ENCODE measurements at regions not wholly inside any gene's neighbourhood (a gene's known extent, or its start where the extent isn't known, plus 50 kb on each side); places are given as distances from the start of the nearest gene placed in this dataset.
"Not testable (repeated sequence)": the region's sequence is repeated elsewhere in the genome, so short reads cannot be mapped to it uniquely, and the experiment has no call there.

DNA sequence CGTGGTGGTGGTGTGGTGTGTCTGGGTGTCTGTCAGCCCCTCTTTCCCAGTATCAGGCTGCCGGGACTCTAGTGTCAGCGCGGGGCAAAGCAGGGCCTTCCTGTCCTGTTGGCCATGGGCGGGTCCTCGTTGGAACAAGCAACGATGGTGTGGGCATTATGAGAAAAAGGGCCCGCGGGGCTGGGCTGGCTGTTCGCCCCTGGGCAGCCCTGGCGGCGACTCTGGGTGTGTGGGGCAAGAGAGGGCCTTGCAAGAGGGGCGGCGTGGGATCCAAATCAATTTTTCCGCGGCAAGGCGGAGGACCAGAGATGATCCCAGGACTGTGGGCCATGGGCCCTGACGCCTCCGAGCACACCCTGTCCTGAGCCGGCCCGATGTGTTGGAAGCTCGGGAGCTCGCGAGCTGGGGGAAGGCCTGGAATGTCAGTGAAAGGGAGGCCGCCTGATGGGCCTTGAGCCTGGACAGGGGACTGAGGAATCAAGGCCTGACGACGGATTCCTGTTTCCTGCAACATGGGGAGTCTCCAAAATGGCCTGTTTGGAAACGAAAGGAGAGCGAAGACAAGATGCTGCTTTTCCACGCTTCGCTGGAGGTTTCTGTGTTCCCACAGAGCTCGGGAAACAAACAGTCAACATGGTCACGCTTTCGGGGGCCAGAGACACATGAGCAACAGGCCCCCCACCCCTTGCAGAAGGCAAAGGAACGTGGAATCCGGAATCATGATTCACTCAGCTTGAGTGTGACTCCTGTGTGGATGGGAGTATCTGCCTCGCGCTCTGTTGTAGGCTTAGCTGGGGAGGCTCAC is 364.7 kb upstream of the DEFB115 start:
- H3K27ac Mint-ChIP-seq = no peak overlapping the region
- ATAC-seq = no peak
- peaks cover 18 to 34% of the 10 kb centered on the region in 2 donors for H3K36me3 Mint-ChIP-seq
- no peak for DNase-seq (ENCODE audit: low spot score in 2 of 2)
- peaks cover 5 to 6% of the 10 kb centered on the region in 2 donors for H3K9me3 Mint-ChIP-seq

DNA sequence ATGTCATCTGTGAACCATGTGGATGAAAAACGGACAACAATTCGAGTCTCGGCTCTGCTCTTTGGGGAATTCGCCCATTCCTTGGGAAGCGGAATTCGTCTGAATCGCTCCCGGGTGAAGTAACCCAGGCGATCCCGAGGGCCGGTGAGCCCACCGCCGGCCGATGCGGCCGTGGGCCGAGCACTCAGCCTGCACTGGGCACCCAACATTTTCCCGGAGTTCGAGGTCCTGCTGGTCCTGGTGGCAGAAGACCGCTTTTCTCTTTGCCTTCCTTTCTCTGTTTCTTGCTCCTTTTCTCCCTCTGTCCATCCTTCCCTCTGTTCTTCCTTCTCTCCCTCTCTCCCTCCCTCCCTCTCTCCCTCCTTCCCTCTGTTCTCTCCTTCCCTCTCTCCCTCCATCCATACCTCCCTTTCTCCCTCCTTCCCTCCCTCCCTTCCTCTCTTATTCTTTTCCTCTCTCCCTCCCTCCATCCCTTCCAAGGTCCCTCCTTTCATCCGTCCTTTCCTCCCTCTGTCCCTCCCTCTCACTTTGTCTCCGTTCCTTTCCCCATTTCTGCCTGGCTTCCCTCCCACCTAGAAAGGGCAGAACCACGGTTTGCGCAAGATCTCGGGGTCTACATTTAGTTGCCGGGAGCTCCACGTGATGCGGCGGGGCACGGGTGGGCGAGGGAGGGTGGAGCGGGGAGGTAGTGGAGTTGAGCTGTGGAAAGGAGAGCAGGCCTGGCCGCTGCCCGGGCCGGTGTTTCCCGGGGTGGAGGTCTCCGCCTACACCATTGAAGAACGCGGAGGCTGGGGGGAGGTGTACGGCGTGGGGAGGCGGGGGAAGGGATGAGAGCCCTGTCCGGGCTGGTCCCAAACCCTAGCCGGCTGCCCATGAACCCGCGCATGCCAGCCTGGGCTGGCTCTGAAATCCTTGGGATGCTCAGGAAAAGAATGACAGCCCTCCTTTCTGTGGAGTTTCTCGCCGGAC is 363.8 kb upstream of the DEFB115 start:
- H3K27ac Mint-ChIP-seq; ATAC-seq; DNase-seq (ENCODE audit: low spot score in 2 of 2); H3K9me3 Mint-ChIP-seq: not testable (repeated sequence)
- peaks cover 18 to 30% of the 10 kb centered on the region in 2 donors for H3K36me3 Mint-ChIP-seq

DNA sequence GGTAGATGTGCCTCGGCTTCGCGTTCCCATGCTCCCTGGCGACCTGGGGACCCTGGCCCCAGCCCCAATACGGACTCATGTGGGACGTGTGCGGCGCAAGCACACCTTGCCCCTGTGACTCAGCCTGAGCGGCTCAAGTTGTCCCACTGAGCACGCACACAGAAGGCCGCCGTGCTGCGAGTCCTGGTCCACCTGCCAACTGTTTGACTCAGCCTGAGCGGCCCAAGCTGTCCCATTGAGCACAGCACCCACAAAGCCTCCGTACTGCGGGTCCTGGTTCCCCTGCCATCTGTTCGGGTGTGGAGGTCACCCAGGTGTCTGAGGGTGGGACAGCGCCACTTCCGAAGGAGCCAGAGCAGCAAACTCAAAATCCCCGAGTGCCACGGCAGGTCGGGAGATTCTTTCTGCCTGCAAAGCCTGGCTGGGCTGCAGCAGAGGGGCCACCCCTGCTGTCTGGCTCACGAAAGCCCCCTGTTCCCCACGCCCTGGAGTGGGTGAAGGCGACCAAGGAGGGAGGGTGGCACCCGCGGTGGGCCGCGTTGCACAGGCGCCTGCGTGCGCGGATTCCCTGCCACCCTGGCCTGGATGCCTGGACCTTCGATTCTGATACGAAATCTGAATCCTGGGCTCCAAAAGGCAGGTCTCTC is 362.6 kb upstream of the DEFB115 start:
- peaks cover 23 to 30% of the 10 kb centered on the region in 2 donors for H3K36me3 Mint-ChIP-seq
- ATAC-seq; DNase-seq (ENCODE audit: low spot score in 2 of 2); H3K9me3 Mint-ChIP-seq; H3K27ac Mint-ChIP-seq: not testable (repeated sequence)

DNA sequence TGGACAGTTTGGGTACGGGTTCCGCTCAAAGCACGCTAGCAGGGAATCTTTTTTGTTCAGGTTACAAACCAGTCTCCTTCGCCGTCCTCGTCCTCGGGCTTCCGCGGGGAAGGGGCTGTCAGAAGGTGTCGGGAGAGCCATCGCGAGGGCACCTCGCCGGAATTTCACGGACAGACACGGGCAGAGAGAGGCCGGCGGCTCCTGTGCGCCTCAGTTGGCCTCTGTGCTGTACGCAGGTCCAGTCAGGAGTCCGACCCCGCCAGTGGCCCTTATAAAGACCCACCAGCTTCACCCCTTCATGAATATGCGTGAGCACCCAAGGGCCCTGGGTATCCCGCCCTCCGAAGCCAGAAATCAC is 362.1 kb upstream of the DEFB115 start:
- H3K36me3 Mint-ChIP-seq = peaks cover 23 to 30% of the 10 kb centered on the region in 2 donors
- H3K27ac Mint-ChIP-seq; DNase-seq (ENCODE audit: low spot score in 2 of 2); ATAC-seq; H3K9me3 Mint-ChIP-seq: not testable (repeated sequence)

- Mint-ChIP-seq H3K36me3 (peaks cover 6 to 14% of the 10 kb centered on the region in 2 donors), H3K9me3 (peaks cover 3 to 11% of the 10 kb centered on the region in 2 donors)
- not testable (repeated sequence) for H3K27ac Mint-ChIP-seq; ATAC-seq; DNase-seq (ENCODE audit: low spot score in 2 of 2)
Observed at GRCh38 chr20:30899370-30900079, 357.9 kb upstream of the DEFB115 start.

DNA sequence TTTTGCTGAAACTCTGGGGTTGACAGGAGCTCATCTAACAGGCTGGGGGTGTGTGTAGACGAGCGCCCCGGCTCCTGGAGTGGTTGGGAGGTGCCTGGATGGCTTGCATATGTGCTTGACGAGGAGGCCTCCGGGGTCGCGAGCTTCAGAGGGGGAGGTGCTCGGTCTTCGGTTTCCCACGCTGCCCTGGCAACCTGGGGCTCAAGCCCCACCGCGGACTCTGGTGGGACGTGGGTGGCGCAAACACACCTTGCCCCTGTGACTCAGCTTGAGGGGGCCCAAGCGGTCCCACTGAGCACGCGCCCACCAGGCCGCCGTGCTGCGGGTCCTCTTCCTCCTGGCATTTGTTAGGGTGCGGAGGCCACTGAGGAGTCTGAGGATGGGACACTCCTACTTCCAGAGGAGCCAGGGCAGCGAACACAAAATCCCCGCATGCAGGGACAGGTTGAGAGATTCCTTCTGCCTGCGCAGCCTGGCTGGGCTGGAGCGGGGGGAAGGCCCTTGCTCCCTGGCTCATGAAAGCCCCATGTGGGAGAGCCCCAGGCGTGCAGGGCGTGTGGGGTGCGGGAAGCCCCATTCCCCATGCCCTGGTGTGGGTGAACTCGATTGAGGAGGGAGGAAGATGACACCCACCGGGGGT is 357.3 kb upstream of the DEFB115 start:
- DNase-seq (ENCODE audit: low spot score in 2 of 2); ATAC-seq; H3K27ac Mint-ChIP-seq; H3K36me3 Mint-ChIP-seq: not testable (repeated sequence)
- H3K9me3 Mint-ChIP-seq = peaks cover 5 to 15% of the 10 kb centered on the region in 2 donors

DNA sequence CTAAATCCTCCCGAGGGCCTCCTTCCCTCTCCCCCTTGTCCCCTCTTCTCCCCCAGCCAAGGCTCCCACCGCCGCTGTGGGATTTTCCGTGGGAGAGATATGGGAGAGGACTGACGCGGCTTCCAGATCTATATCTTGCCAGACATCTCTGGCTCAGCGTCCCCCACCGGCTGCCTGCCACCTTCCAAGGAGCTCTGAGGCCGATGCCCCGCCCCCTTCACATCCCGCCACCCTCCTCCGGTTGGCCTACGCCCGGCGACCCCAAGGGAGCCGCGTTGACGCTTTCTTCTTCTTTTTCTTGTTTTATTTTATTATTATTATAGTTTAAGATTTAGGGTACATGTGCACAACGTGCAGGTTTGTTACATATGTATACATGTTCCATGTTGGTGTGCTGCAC is 352.2 kb upstream of the DEFB115 start:
- ATAC-seq = not testable (repeated sequence)

GRCh38 chr20:30910937-30911725 is 346.3 kb upstream of the DEFB115 start:
- DNase-seq (ENCODE audit: low spot score in 2 of 2) = no peak
- Mint-ChIP-seq H3K36me3 (peaks cover 28 to 44% of the 10 kb centered on the region in 2 donors), H3K9me3 (peaks cover 38 to 40% of the 10 kb centered on the region in 2 donors), H3K27ac (no peak overlapping the region)
- ATAC-seq = no peak

More for the DNA sequence above, 352.2 kb upstream of the DEFB115 start:
- DNase-seq (ENCODE audit: low spot score in 2 of 2); H3K27ac Mint-ChIP-seq: not testable (repeated sequence)
- Mint-ChIP-seq H3K36me3 (peaks cover 5 to 20% of the 10 kb centered on the region in 2 donors), H3K9me3 (peaks cover 21 to 25% of the 10 kb centered on the region in 2 donors)

DNA sequence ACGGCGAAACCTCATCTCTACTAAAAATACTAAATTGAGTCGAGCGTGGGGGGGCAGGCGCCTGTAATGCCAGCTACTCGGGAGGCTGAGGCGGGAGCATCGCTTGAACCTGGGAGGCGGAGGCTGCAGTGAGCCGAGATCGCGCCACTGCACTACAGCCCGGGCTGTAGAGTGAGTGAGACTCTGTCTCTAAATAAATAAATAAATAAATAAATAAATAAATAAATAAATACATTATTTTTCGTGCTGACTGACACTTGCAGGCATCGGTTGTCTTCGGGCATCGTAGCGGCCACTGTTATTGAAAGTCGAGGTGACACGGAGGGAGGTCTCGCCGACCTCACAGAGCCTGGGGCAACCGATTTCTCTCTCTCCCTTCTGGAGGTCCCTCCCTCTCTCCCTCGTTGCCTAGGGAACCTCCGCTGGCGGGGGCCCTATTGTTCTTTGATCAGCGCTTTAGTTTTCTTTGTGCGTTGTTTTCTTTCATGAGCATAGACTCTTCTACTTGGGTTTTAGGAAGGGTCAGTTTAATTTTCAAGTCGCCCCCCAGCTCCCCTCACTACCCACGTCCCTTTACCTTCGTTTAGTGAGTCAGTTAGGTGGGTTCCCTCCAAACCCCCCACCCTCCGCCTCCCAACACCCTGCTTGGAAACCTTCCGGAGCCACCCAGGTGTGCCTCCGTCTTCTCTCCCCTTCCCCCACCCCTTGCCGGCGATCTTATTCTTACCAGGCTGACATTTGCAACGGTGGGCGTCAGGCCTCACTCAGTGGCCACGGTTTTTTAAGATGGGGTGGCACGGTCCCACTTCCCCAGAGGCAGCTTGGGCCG is 345.4 kb upstream of the DEFB115 start:
- not testable (repeated sequence) for ATAC-seq; H3K27ac Mint-ChIP-seq; DNase-seq (ENCODE audit: low spot score in 2 of 2)
- H3K36me3 Mint-ChIP-seq = peaks cover 25 to 44% of the 10 kb centered on the region in 2 donors
- peaks cover 35 to 37% of the 10 kb centered on the region in 2 donors for H3K9me3 Mint-ChIP-seq

DNA sequence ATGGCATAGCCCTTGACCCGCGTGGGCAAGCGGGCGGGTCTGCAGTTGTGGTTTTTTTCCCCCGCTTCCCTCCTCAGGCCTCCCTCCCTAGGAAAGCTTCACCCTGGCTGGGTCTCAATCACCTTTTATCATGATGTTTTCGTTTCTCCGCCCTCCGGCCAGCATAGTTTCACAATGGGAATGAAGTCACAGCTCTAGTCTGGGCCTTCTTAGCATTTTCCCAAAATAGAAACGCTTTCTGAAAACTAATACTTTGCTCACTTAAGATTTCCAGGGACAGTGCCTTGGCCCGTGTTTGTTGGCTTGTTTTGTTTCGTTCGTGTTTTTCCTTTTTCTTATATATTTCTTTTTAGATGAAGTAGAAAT is 344.8 kb upstream of the DEFB115 start:
- H3K9me3 Mint-ChIP-seq = peaks cover 33 to 36% of the 10 kb centered on the region in 2 donors
- H3K36me3 Mint-ChIP-seq = peaks cover 23 to 44% of the 10 kb centered on the region in 2 donors
- H3K27ac Mint-ChIP-seq; DNase-seq (ENCODE audit: low spot score in 2 of 2); ATAC-seq: not testable (repeated sequence)

- H3K27ac Mint-ChIP-seq; DNase-seq (ENCODE audit: low spot score in 2 of 2); ATAC-seq: not testable (repeated sequence)
- H3K36me3 Mint-ChIP-seq = peaks cover 22 to 30% of the 10 kb centered on the region in 2 donors
- H3K9me3 Mint-ChIP-seq = peaks cover 16 to 18% of the 10 kb centered on the region in 2 donors
Observed at GRCh38 chr20:30916404-30916803, 341.1 kb upstream of the DEFB115 start.

DNA sequence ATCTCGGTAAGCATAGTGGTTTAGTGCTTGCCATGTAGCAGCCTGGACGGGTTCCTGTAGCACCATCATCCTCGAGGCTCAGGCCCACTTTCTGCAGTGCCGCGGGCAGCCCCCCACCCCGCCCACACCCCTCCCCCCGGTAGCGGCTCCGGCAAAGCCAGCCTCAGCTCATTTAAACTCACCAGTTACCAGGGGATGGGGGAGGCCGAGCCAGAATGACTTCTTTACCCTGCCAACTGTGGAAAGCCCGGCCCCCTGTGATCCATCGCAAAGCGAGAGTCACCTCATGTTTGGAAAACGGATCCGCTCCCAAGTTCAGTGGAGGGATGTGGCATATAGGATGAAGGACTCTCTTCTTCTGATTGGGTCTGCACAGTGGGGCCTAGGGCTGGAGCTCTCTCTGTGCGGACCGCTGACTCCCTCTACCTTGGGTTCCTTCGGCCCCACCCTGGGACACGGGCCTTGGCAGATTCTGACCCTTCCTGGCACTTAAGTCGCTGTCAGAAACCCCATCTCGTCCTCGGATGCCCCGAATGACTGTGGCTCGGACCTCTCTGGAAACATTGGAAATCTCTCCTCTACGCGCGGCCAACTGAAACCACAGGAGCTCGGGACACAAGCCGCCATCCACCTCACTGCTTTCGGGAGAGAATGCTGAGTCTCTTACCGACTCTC is 337.8 kb upstream of the DEFB115 start:
- Mint-ChIP-seq H3K27ac (no peak overlapping the region), H3K36me3 (peaks cover 6 to 16% of the 10 kb centered on the region in 2 donors), H3K9me3 (peaks cover 11 to 14% of the 10 kb centered on the region in 2 donors)
- no peak for ATAC-seq
- DNase-seq (ENCODE audit: low spot score in 2 of 2) = no peak

DNA sequence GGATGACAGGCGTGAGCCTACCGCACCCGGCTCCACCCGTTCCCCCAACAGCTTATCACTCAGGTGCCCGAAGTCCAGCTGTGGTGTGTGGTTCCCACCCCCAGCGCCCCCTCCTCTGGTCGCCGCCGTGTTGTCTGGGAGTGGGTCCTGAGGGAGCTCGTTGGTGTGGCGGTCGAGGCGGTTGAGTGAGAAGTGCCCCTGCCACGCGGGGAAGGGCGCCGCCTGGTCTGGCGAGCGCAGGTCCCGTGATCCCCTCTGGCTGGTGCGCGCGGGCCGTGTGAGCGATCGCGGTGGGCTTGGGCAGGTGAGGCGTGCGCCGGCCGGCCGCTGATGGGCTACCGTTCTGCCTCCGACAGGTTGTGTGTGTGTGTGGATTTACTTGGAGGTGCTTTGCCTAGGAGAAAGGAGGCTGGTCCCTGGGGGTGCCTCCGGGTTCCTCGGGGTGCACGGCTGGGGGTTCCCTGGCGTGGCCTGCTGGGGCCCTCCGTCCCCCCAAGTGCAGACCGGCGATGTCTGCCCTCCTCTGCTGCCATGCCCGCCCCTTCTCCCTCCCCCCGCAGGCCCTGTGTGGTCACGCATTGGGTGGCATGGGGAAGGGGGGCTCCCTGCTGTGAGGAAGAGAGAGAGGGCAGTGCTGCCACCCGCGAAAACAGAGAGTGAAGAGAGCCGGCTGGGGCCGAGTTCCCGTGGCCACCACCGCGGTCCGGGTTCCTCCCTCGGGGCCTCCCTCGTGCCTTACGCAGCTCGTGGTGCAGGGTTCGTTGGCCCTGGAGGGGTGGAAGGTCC is 336.0 kb upstream of the DEFB115 start:
- H3K9me3 Mint-ChIP-seq = peaks cover 21 to 25% of the 10 kb centered on the region in 2 donors
- no peak for ATAC-seq
- no peak overlapping the region for H3K27ac Mint-ChIP-seq
- no peak for DNase-seq (ENCODE audit: low spot score in 2 of 2)
- peaks cover 23 to 32% of the 10 kb centered on the region in 2 donors for H3K36me3 Mint-ChIP-seq

All from activated naive CD4-positive, alpha-beta T cell treated with anti-CD3 and anti-CD28 coated beads, Interleukin-2, amount 50 U/mL, for 72 hours (primary cell).